ENCODE measurements at regions not wholly inside any gene's neighbourhood (a gene's known extent, or its start where the extent isn't known, plus 50 kb on each side); places are given as distances from the start of the nearest gene placed in this dataset.

DNA sequence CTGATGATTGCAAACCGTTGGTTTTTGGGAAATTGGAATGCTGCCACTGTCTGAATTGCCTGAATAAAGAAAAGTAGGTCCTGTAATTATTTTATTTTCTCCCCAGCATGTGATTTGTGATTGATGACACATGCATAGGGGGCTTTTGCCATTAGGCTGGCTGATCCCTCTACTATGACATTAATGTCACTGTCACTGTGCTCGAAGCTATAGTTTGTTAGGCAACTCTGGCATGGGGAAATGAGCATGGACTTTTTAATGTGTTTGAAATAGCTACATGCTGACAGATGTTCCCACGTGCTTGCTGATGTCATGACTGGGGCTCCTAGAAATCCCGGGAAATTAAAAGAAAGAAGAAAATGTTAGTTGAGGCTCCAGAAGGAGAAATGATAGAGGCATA, 99.1 kb downstream of the HRH4 start:
- ChIA-PET POLR2A (no interaction called here), CTCF (no interaction called here)
- H3K27me3 Mint-ChIP-seq, result peaks cover 4% of the 10 kb centered on the region
- H3K4me3 ChIP-seq (ENCODE audit: control extremely low read depth in 1 of 5, extremely low read depth in 1 of 5, insufficient read depth in 1 of 5, low read depth in 2 of 5, low read length in 4 of 5), result no peak overlapping the region
- whole genome bisulfite sequencing (ENCODE audit: insufficient coverage), result 100% methylated on average over 3 of the region's 4 CpGs
- H4K20me1 ChIP-seq (ENCODE audit: control insufficient read depth, insufficient read depth, low read length, poor library complexity, severe bottlenecking), result no peaks in the 10 kb centered on the region
- H3K27me3 ChIP-seq (replicated peaks in 1 of 4; ENCODE audit: control extremely low read depth in 1 of 4, control insufficient read depth in 3 of 4, insufficient read depth in 4 of 4, low read length in 3 of 4), result peaks cover 0 to 4% (median 0%) of the 10 kb centered on the region in 4 experiments
- intact Hi-C loops (cut with micrococcal nuclease), result no loop called here
- ATAC-seq (ENCODE audit: low read depth), result no peak
- TF ChIP-seq EZH2 (IDR thresholded peaks at IDR 0.05; ENCODE audit: borderline replicate concordance, insufficient read depth, low read depth, low read length, poor library complexity, severe bottlenecking), result no peak
- TF ChIP-seq, protein P1, sequence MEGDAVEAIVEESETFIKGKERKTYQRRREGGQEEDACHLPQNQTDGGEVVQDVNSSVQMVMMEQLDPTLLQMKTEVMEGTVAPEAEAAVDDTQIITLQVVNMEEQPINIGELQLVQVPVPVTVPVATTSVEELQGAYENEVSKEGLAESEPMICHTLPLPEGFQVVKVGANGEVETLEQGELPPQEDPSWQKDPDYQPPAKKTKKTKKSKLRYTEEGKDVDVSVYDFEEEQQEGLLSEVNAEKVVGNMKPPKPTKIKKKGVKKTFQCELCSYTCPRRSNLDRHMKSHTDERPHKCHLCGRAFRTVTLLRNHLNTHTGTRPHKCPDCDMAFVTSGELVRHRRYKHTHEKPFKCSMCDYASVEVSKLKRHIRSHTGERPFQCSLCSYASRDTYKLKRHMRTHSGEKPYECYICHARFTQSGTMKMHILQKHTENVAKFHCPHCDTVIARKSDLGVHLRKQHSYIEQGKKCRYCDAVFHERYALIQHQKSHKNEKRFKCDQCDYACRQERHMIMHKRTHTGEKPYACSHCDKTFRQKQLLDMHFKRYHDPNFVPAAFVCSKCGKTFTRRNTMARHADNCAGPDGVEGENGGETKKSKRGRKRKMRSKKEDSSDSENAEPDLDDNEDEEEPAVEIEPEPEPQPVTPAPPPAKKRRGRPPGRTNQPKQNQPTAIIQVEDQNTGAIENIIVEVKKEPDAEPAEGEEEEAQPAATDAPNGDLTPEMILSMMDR (IDR thresholded peaks at IDR 0.05), result no peak
- no peaks in the 10 kb centered on the region for H3K4me1 Mint-ChIP-seq
- no peaks in the 10 kb centered on the region for H3K79me2 ChIP-seq (ENCODE audit: control insufficient read depth, insufficient read depth, low read length)
- H3K9me3 ChIP-seq (ENCODE audit: control extremely low read depth in 1 of 3, control insufficient read depth in 2 of 3, insufficient read depth in 1 of 3, low read length in 2 of 3), result no peaks in the 10 kb centered on the region
- no peak overlapping the region for H3K9ac ChIP-seq (ENCODE audit: low read length)
- DNase-seq, result no peak
- H3K9me3 Mint-ChIP-seq (ENCODE audit: insufficient read depth), result no peaks in the 10 kb centered on the region
- no peak overlapping the region for H3K4me3 Mint-ChIP-seq
- H2AFZ ChIP-seq (ENCODE audit: insufficient read depth, low read depth, low read length, poor library complexity, severe bottlenecking), result no peak overlapping the region
- no peaks in the 10 kb centered on the region for H3K4me1 ChIP-seq (ENCODE audit: control insufficient read depth in 2 of 2, insufficient read depth in 2 of 2, low read length in 2 of 2)
- H3K27ac ChIP-seq (ENCODE audit: low read length in 2 of 2), result no peak overlapping the region
- no peak overlapping the region for H3K27ac Mint-ChIP-seq
- no peak overlapping the region for H3K4me2 ChIP-seq (replicated peaks; ENCODE audit: low read depth, low read length, poor library complexity, severe bottlenecking)
- H3K36me3 ChIP-seq (replicated peaks in 1 of 2; ENCODE audit: control extremely low read depth in 1 of 2, control insufficient read depth in 1 of 2, extremely low read depth in 1 of 2, insufficient read depth in 2 of 2, low read length in 1 of 2), result no peaks in the 10 kb centered on the region

- ChIA-PET POLR2A (no interaction called here), CTCF (no interaction called here)
- H3K4me2 ChIP-seq (replicated peaks; ENCODE audit: low read depth, low read length, poor library complexity, severe bottlenecking), result no peak overlapping the region
- H3K4me3 Mint-ChIP-seq, result no peak overlapping the region
- WGBS (ENCODE audit: insufficient coverage), result 86% methylated on average over 6 of the region's 7 CpGs
- no peak for DNase-seq
- H2AFZ ChIP-seq (ENCODE audit: insufficient read depth, low read depth, low read length, poor library complexity, severe bottlenecking), result no peak overlapping the region
- no peak overlapping the region for H3K27ac ChIP-seq (ENCODE audit: low read length in 2 of 2)
- no peaks in the 10 kb centered on the region for H4K20me1 ChIP-seq (ENCODE audit: control insufficient read depth, insufficient read depth, low read length, poor library complexity, severe bottlenecking)
- H3K27me3 Mint-ChIP-seq, result peaks cover 4% of the 10 kb centered on the region
- intact Hi-C loops (cut with micrococcal nuclease), result no loop called here
- no peaks in the 10 kb centered on the region for H3K79me2 ChIP-seq (ENCODE audit: control insufficient read depth, insufficient read depth, low read length)
- H3K4me1 ChIP-seq (ENCODE audit: control insufficient read depth in 2 of 2, insufficient read depth in 2 of 2, low read length in 2 of 2), result no peaks in the 10 kb centered on the region
- peaks cover 0 to 4% (median 0%) of the 10 kb centered on the region in 4 experiments for H3K27me3 ChIP-seq (replicated peaks in 1 of 4; ENCODE audit: control extremely low read depth in 1 of 4, control insufficient read depth in 3 of 4, insufficient read depth in 4 of 4, low read length in 3 of 4)
- H3K4me1 Mint-ChIP-seq, result no peaks in the 10 kb centered on the region
- H3K9ac ChIP-seq (ENCODE audit: low read length), result no peak overlapping the region
- ATAC-seq (ENCODE audit: low read depth), result no peak
- H3K27ac Mint-ChIP-seq, result no peak overlapping the region
- H3K9me3 Mint-ChIP-seq (ENCODE audit: insufficient read depth), result no peaks in the 10 kb centered on the region
- TF ChIP-seq, protein P1 (IDR thresholded peaks at IDR 0.05), result no peak
- TF ChIP-seq EZH2 (IDR thresholded peaks at IDR 0.05; ENCODE audit: borderline replicate concordance, insufficient read depth, low read depth, low read length, poor library complexity, severe bottlenecking), result no peak
- no peak overlapping the region for H3K4me3 ChIP-seq (ENCODE audit: control extremely low read depth in 1 of 5, extremely low read depth in 1 of 5, insufficient read depth in 1 of 5, low read depth in 2 of 5, low read length in 4 of 5)
- no peaks in the 10 kb centered on the region for H3K36me3 ChIP-seq (replicated peaks in 1 of 2; ENCODE audit: control extremely low read depth in 1 of 2, control insufficient read depth in 1 of 2, extremely low read depth in 1 of 2, insufficient read depth in 2 of 2, low read length in 1 of 2)
- H3K9me3 ChIP-seq (ENCODE audit: control extremely low read depth in 1 of 3, control insufficient read depth in 2 of 3, insufficient read depth in 1 of 3, low read length in 2 of 3), result no peaks in the 10 kb centered on the region
These were observed 100.1 kb downstream of the HRH4 start for GRCh38 chr18:24560511-24560981.

Data from B cell (primary cell).